ENCODE measurements at regions not wholly inside any gene's neighbourhood (a gene's known extent, or its start where the extent isn't known, plus 50 kb on each side); places are given as distances from the start of the nearest gene placed in this dataset.

DNA sequence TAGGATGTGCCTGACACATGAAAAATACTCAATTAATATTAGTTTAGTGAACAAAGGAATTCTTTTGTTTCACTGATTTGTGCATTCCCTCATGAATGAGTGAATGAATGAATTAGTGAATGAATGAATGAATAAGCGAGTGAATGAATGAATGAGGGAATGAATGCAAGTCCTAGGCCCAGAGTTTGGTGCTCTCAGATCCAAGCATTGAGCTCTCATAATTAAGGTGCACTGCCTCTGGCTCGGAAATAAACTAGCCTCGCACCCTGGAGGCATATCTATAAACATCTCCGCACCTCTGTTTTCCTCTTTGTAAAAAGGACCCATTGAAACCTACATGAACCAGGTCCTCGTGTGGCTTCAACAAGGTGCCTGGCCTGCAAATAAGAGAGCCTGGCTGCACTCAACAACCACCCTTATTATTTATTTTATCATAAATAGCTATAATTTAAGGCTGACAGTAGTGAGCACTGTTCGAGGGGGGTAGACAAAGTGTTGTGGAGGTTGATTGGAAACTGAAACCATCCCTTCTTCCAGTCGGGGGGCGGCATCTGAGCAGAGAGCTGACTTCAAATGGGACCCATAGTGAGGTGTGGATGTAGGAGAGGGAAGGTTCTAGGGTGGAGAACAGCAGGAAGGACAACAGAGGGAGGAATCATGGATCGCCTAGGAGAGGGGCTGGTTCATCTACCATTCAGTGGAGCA lies 316.8 kb downstream of the BCL11B start:
- Histone ChIP-seq H3K27ac (no peak overlapping the region), H3K27me3 (no peaks in the 10 kb centered on the region), H3K9me3 (no peaks in the 10 kb centered on the region), H3K4me2 (no peak overlapping the region), H3K4me3 (no peak overlapping the region), H3K4me1 (no peaks in the 10 kb centered on the region), H3K36me3 (no peaks in the 10 kb centered on the region), H3K9ac (no peak overlapping the region), H4K20me1 (no peaks in the 10 kb centered on the region)
- TF ChIP-seq Cebpa-rat (IDR thresholded peaks at IDR 0.05) = no peak

- no peak overlapping the region for H3K27ac ChIP-seq
- no peaks in the 10 kb centered on the region for H3K9me3 ChIP-seq
- H3K27me3 ChIP-seq = no peaks in the 10 kb centered on the region
- TF ChIP-seq Cebpa-rat (IDR thresholded peaks at IDR 0.05) = no peak
- H3K36me3 ChIP-seq = no peaks in the 10 kb centered on the region
- H3K4me2 ChIP-seq = no peak overlapping the region
- H3K9ac ChIP-seq = no peak overlapping the region
- H4K20me1 ChIP-seq = no peaks in the 10 kb centered on the region
- no peak overlapping the region for H3K4me3 ChIP-seq
- H3K4me1 ChIP-seq = no peaks in the 10 kb centered on the region
Observed at GRCh38 chr14:98955741-98956070, 316.3 kb downstream of the BCL11B start.

DNA sequence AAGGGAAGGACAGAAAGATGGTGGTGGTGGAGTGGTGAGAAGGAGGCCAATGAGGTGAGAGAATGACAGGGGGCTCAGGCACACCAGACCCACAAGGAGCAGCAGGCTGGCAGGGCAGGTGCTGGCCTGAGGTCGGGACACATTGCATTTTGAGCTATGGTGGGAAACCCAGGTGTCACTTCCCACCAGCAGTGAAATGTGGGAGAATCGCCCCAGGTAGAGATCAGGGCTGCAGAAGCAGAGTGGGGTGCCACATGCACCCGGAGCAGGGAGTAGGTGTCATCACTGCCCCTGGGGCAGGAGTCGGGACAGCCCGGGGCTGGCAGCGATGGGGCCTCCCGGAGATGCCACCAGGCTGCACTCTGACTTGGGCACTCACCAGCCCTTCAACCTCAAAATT lies 315.8 kb downstream of the BCL11B start:
- no peak overlapping the region for H3K4me3 ChIP-seq
- H3K4me1 ChIP-seq = no peaks in the 10 kb centered on the region
- no peak overlapping the region for H3K27ac ChIP-seq
- H3K36me3 ChIP-seq = no peaks in the 10 kb centered on the region
- no peak overlapping the region for H3K4me2 ChIP-seq
- no peaks in the 10 kb centered on the region for H3K27me3 ChIP-seq
- H3K9me3 ChIP-seq = no peaks in the 10 kb centered on the region
- no peak overlapping the region for H3K9ac ChIP-seq
- H4K20me1 ChIP-seq = no peaks in the 10 kb centered on the region
- TF ChIP-seq Cebpa-rat (IDR thresholded peaks at IDR 0.05) = no peak

DNA sequence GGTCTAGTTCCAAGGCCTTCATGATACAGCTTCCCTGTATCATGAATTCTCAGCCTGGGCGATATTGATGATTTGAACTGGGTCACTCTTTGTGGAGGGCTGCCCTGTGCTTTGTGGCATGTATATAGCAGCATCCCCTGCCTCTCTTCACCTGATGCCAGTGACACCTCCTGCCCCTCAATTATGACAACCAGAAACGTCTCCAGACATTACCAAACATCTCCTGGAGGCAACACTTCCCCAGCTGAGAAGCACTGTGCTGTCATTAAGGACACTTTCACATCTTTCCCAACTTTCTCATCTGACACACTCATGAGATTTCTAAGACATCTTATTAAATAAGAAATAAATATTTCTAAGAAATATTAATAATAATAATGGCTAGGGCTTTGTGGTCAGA lies 315.3 kb downstream of the BCL11B start:
- Histone ChIP-seq H3K4me1 (no peaks in the 10 kb centered on the region), H4K20me1 (no peaks in the 10 kb centered on the region), H3K27ac (no peak overlapping the region), H3K4me2 (no peak overlapping the region), H3K9me3 (no peaks in the 10 kb centered on the region), H3K4me3 (no peak overlapping the region), H3K9ac (no peak overlapping the region), H3K27me3 (no peaks in the 10 kb centered on the region), H3K36me3 (no peaks in the 10 kb centered on the region)
- no peak for TF ChIP-seq Cebpa-rat (IDR thresholded peaks at IDR 0.05)

GRCh38 chr14:98957211-98958047 lies 314.6 kb downstream of the BCL11B start:
- Histone ChIP-seq H3K4me1 (no peaks in the 10 kb centered on the region), H3K9me3 (no peaks in the 10 kb centered on the region), H3K9ac (no peak overlapping the region), H3K4me3 (no peak overlapping the region), H3K27ac (no peak overlapping the region), H3K36me3 (no peaks in the 10 kb centered on the region), H3K4me2 (no peak overlapping the region), H4K20me1 (no peaks in the 10 kb centered on the region), H3K27me3 (no peaks in the 10 kb centered on the region)
- TF ChIP-seq Cebpa-rat (IDR thresholded peaks at IDR 0.05) = no peak

DNA sequence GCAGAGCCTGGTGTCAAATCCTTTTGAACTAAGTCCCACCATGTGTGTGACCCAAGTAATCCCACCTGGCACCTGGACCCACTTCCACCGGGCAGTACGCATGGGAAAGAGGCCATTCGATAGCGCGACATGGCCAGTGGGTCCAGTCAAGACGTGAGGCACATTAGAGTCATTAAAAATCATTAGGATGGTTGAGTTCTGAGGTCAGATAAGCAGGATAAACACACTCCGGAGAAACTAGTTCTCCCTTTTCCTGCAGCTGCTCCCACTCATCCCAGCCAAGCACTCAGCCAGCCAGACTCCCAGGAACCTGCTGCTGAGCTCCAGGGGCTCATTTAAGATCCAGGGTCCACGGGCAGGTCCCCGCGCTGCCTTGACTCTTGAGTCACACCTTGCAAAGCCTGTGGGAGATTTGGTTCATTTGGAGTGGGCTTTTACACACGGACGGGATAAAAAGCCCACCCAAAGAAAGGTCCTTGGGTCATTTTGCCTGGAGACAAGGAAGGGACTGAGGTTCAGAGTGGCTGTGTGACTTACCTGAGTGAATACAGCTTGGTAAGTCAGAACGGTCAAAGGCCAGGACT lies 313.9 kb downstream of the BCL11B start:
- Histone ChIP-seq H3K4me3 (no peak overlapping the region), H3K27me3 (no peaks in the 10 kb centered on the region), H3K4me2 (no peak overlapping the region), H3K27ac (no peak overlapping the region), H4K20me1 (no peaks in the 10 kb centered on the region), H3K9ac (no peak overlapping the region), H3K36me3 (no peaks in the 10 kb centered on the region), H3K9me3 (no peaks in the 10 kb centered on the region), H3K4me1 (no peaks in the 10 kb centered on the region)
- no peak for TF ChIP-seq Cebpa-rat (IDR thresholded peaks at IDR 0.05)

DNA sequence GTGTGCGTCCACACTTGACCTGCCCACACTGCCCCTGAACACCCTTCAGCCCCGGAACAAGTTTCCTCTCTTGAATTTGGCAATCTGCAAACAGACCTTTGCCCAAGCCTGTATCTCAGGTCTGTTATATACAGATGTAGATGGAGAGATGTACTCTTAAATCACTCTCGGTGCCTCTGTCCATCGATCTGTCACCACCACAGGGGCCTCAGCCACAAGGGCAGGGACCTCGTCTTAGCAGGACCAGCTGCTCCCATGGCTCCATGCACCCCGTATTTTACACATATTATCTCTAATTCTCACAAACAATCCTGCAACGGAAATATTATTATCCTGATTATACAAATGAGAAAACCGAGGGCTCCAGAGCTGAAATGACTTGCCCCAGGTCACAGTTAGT lies 313.4 kb downstream of the BCL11B start:
- no peaks in the 10 kb centered on the region for H3K27me3 ChIP-seq
- H4K20me1 ChIP-seq = no peaks in the 10 kb centered on the region
- no peaks in the 10 kb centered on the region for H3K4me1 ChIP-seq
- H3K4me3 ChIP-seq = no peak overlapping the region
- no peak overlapping the region for H3K4me2 ChIP-seq
- no peaks in the 10 kb centered on the region for H3K36me3 ChIP-seq
- TF ChIP-seq Cebpa-rat (IDR thresholded peaks at IDR 0.05) = no peak
- H3K9ac ChIP-seq = no peak overlapping the region
- H3K27ac ChIP-seq = no peak overlapping the region
- no peaks in the 10 kb centered on the region for H3K9me3 ChIP-seq

DNA sequence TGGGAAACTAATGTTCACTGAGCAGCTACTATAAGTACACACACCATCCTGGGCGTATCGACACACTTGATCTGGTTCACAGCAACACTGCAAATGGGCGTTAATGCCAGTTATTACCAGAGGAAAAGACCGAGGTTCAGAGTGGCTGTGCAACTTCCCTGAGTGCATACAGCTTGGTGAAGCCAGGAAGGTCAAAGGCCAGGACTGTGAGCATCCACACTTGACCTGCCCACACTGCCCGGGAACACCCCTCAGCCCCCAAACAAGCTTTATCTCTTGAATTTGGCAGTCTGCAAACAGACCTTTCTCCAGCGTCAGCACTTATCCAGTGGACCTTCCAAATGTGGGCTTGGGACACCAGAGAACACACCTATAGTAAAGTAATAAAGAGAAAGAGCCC lies 312.6 kb downstream of the BCL11B start:
- no peaks in the 10 kb centered on the region for H3K27me3 ChIP-seq
- H3K4me3 ChIP-seq = no peak overlapping the region
- no peak overlapping the region for H3K9ac ChIP-seq
- H3K4me2 ChIP-seq = no peak overlapping the region
- H3K9me3 ChIP-seq = no peaks in the 10 kb centered on the region
- H3K4me1 ChIP-seq = no peaks in the 10 kb centered on the region
- TF ChIP-seq Cebpa-rat (IDR thresholded peaks at IDR 0.05) = no peak
- H3K36me3 ChIP-seq = no peaks in the 10 kb centered on the region
- H4K20me1 ChIP-seq = no peaks in the 10 kb centered on the region
- no peak overlapping the region for H3K27ac ChIP-seq

- H3K4me2 ChIP-seq = no peak overlapping the region
- H3K27me3 ChIP-seq = no peaks in the 10 kb centered on the region
- H3K27ac ChIP-seq = no peak overlapping the region
- no peaks in the 10 kb centered on the region for H4K20me1 ChIP-seq
- no peak overlapping the region for H3K9ac ChIP-seq
- H3K9me3 ChIP-seq = no peaks in the 10 kb centered on the region
- H3K4me1 ChIP-seq = peaks cover 3% of the 10 kb centered on the region
- H3K36me3 ChIP-seq = no peaks in the 10 kb centered on the region
- TF ChIP-seq Cebpa-rat (IDR thresholded peaks at IDR 0.05) = no peak
- no peak overlapping the region for H3K4me3 ChIP-seq
Observed at GRCh38 chr14:98959958-98960616, 311.9 kb downstream of the BCL11B start.

DNA sequence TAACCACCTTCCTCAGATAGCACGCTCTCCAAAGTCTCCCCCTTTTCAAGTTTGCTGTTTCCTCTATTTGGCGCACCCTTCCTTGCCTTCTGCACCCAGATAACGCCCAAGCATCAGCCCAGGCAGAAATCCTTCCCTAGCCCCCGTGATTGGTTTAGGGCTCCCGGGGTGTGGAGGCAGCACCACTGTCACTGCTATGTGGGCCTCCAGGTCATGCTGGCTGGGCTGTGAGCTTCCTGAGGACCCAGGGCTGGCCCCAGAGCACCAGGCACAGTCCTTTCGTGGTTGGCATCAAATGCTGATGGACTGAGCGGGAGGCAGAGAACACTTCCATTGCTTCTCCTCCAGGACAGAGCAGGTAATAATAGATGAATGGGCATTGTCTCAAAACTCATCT lies 311.4 kb downstream of the BCL11B start:
- H3K36me3 ChIP-seq = no peaks in the 10 kb centered on the region
- TF ChIP-seq Cebpa-rat (IDR thresholded peaks at IDR 0.05) = no peak
- no peak overlapping the region for H3K4me2 ChIP-seq
- no peak overlapping the region for H3K9ac ChIP-seq
- H3K27me3 ChIP-seq = no peaks in the 10 kb centered on the region
- no peak overlapping the region for H3K27ac ChIP-seq
- H3K9me3 ChIP-seq = no peaks in the 10 kb centered on the region
- no peaks in the 10 kb centered on the region for H4K20me1 ChIP-seq
- H3K4me3 ChIP-seq = no peak overlapping the region
- peaks cover 8% of the 10 kb centered on the region for H3K4me1 ChIP-seq

All from BLaER1 (cell line).